A172 (cell line): ENCODE measurements at regions not wholly inside any gene's neighbourhood (a gene's known extent, or its start where the extent isn't known, plus 50 kb on each side); places are given as distances from the start of the nearest gene placed in this dataset.
"Not testable (repeated sequence)": the region's sequence is repeated elsewhere in the genome, so short reads cannot be mapped to it uniquely, and the experiment has no call there.

Experiments
- DNase-seq: peaks from one replicate; pipeline ENCODE4 v3.0.0-alpha.2; 2015; ENCODE audit warnings: low spot score

DNA sequence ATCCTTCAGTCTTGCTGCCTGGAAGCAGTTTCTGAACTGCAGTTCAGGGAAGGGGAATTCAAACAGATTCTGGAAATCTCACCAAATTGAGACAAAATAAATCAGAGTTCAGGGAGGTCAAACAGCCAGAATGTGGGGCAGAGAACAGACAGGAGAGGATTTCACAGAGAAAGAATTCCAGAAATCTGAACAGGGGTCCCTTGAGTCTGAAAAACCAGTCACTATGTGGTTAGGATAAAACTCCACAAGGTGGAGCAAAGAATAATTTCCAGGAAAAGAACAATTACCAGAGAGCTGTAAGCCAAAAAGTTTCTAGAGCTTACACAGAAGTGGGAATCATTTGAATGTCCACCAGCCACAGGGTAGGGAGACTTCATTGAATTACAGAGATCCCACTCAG lies 84.7 kb downstream of the URB2 start:
- DNase-seq: no peak

DNA sequence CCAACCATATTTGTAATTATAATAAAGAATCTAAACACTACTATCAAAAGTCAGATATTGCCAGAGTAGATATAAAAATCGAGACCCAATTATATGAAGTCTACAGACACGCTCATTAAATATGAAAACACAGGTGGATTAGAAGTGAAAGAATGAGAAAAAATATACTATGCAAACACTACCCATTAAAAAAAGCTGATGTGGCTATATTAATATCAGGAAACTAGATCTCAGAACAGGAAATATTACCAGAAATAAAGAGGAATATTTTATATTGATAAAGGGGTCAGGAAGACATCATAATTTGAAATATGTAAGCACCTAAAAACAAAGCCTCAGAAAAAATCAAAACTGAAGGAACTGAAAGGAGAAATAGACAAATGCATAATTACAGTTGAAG lies 88.3 kb downstream of the URB2 start:
- DNase-seq: no peak

DNA sequence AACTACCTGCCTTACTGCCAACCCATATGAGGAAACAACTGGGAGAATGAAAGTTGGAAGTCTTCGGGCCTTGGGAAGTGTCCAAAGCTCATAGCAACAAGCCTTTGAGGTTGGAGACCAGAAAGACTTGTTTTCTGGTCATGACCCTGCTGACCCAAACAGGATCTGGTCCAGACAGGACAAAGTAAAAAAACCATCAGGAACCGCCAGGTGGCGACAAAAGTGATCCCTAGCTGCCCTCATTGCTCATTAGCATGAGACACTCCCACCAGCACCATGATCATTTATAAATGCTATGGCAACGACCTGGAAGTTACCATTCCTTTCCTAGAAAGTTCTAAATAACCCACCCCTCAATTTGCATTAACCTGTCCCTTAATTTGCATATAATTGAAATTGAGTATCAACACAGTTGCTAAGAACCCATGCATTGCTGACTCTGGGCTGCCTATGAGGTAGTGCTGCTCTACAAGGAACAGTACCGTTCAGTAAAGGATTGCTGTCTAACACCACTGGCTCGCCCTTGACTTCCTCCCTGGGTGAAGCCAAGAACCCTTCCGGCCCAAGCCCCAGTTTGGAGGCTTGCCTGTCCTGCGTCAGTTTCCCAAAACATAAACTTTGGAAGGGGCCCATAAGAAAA lies 89.0 kb downstream of the URB2 start:
- peak; percentile 70 for DNase-seq

DNA sequence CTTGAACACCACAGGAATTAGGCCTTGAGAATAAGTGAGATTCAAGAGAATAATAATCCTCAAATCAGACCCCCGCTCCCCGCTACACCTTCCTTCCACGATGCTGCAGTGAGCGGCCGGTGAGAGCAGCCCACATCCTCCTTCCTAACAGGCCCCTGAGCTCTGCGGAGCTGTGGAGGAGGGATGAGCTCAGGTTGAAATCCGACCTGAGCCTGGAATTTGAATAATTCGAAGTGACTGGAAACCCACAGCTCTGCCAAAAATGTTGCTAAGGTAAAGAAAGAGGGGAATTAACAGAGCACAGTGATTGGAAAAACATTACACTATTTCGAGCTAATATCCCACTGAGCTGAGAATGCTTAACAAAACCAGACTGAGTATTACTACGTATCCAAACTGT lies 90.0 kb downstream of the URB2 start:
- DNase-seq: no peak

DNA sequence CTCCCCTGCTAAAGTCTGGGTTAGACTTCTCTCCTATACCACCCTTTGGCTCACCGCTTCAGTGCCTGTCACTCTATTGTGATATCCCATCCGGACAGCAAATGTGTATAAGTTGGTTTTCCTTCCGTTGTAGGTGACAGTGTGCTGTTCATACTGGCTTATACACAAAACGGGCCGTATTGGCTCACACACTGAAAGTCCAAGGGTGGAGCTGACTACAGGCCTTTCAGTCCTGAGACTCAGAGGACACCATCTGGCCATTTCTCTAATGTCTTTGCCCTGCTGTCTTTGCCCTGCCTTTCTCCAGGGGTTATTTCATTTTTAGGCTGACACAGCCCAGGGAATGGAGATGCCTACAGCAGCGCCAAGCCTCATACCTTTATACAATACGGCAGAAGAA lies 90.7 kb downstream of the URB2 start:
- no peak for DNase-seq

DNA sequence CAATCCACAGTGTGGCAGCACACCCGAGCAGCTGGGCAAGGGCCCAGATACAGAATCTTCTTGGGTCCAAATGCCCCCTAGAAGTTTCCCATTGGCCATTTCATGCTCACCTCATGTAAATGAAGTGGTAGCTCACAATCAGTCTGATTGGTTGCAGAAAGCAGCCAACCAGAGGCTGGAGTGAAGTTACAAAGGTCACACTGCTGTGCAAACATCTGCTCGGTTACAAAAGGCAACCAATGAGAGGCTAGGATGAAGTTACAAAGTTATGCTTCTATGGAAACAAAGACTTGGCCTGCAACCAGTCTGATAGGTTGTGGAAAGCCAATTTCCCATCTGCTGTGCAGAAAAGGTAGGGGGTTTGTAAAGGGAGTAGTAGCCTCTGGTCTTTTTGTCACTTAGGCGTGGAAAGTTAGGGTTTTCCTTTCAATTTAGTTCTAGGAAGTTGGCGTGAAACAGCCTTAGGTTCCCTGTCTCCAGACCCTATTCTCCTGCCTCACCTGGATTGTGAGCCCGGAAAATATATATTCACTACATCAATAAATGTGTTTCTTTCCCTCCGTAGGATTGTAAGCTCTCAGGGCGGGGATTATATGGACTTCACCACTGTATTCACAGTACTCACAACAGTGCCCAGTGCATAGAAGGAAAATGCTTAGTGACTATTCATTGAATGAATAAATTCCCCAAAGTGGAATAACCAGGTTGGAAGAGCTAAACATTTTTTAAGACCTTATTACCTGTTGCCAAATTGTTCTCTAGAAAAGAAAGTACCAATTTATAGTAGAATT lies 91.9 kb downstream of the URB2 start:
- peak; percentile 37 for DNase-seq

DNA sequence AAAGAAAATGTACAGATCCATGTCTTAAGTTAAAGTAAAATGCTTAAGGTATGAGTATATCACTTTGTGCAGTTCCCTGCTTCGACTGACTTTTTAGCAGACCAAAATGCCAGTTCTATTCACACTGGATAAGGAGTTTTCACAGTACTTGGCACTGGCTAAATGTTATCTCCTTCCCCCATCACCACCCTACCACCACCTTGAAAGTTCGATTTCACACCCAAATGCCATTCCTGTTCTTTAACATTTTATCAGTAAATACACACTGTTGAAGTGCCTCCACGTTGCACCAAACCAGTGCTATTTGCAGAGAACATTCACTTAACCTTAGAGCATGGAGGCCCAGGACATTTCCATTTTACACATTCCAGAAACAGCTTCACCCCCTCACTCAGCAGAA lies 100.0 kb downstream of the URB2 start:
- DNase-seq: no peak

DNA sequence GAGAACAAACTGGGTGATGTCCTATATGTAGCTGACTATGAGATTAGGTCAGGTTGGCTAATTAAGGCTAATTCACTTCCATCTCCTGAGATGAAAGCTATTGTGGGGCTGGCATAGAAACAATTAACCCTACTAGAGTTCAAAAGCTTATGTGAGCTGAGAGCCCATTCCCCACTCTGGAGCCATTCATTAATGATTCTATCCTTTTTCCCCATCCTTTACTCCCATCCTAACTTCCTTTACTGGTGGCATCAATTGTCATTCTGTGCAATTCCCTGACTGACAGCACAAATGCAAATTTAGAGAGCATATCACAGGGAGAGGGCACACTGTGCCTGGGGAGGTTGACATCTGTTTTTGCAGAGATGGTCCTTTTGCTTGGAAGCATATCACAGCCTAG lies 103.9 kb downstream of the URB2 start:
- no peak for DNase-seq

DNA sequence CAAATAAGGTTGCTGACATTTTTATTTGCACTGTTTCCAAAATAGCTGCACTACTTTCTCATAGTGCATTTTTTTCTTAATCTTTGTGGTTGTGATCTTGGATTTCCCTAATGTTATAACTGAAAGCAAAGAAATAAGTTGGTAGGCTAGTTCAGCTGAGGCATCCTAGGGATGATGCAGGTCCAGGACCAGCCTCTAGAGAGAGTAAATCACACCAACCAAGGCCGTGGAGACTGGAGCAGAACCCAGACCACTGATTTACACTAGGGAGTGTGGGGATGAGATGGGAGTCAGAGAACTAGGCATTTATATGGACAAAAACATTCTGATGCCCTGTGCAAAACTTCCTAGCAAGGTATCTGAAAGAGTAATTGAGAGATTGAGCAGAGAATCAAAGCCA lies 104.5 kb downstream of the URB2 start:
- DNase-seq: no peak

DNA sequence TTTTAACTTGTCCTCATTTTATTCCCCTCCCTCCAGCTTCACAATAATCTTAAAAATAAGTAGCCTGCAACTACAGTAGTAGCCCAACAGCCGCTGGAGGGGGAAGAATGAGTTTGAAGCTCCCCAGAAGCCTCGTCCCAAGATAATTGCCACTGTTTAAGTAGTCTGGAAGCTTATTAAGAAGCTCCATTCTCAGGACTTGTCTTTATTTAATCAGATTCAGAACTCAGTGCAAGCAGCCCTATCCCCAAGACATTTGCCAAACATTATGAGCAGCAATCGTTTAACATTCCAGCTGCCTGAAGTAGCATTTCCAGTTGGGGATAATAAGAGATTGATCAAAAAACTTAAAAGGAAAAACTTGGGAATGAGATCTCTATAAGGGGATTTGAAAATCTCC lies 106.0 kb downstream of the URB2 start:
- DNase-seq: no peak

DNA sequence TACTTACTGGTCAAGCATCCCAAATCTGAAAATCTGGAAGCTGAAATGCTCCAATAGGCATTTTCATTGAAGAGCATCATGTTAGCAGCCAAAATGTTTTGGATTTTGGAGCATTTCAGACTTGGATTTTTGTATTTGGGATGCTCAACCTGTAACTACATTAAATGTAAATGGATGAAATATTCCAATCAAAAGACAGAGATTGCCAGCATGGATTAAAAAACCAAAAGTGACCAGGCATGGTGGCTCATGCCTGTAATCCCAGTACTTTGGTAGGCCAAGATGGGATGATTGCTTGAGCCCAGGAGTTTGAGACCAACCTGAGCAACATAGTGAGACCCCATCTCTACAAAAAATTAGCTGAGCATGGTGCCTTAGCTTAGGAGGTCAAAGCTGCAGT lies 110.3 kb downstream of the URB2 start:
- no peak for DNase-seq

DNA sequence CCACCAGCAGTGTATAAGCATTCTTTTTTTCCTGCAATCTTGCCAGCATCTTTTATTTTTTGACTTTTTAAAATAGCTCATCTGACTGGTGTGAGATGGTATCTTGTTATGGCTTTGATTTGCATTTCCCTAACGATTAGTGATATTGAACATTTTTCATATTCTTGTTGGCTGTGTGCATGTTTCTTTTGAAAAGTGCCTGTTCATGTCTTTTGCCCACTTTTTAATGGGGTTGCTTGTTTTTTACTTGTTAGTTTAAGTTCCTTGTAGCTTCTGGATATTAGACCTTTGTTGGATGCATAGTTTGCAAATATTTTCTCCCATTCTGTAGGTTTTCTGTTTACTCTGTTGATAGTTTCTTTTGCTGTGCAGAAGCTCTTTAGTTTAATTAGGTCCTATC lies 116.6 kb downstream of the URB2 start:
- not testable (repeated sequence) for DNase-seq

DNA sequence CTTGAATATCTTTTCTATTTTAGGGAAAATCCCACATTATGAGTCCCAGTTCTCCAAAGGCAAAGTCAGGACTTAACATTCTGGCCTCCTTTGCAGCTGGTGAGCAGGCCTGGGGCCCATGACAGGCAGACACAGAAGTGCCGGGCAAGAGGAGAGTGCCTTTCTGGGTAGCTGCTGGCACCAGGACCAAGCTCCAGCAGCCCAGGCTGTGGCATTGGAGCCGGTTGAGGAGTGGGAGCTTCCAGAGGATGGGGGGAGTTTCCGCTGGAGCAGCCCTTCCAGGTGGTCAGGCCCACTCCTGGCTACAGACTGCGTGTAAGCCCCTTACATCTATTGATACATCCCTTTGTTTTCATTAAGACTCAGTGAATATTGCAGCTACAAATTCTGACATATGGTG lies 123.9 kb downstream of the URB2 start:
- no peak for DNase-seq

DNA sequence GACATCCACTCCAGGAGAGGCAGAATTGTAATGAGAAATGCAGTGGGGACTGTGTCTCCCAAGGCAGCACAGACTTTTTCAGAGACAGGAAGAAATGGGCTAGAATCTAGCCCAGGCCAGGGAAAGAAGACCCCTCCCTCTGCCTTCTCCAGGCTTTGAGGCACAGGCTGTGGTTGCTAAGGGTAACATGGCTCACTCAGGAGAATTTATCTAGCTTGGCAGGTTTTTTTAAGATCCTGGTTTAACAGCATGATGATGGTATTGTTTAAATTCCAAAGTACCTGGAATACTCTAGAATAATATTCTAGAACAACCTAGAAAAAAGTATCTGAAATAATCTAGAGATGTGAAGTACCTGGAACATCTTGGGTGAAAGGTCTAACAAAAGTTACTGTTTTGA lies 125.6 kb downstream of the URB2 start:
- no peak for DNase-seq

DNA sequence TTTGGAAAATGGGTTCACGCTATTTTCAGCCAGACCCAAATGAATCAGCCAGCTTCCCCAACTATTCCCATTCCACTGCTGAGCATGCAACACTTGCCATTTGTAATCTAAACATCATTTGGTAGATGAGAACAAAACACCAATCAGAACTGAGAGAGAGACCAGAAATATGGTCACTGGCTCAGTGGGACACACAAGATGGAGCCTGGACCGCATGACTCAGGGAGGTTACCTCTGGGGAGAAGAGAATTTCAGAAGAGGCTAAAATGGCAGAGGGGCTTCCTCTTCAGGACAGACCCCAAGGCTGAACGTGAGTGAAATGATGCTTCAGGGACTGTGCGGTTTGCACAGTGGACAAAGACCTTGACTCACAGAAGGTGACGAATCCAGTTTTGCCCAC lies 126.6 kb downstream of the URB2 start:
- no peak for DNase-seq

DNA sequence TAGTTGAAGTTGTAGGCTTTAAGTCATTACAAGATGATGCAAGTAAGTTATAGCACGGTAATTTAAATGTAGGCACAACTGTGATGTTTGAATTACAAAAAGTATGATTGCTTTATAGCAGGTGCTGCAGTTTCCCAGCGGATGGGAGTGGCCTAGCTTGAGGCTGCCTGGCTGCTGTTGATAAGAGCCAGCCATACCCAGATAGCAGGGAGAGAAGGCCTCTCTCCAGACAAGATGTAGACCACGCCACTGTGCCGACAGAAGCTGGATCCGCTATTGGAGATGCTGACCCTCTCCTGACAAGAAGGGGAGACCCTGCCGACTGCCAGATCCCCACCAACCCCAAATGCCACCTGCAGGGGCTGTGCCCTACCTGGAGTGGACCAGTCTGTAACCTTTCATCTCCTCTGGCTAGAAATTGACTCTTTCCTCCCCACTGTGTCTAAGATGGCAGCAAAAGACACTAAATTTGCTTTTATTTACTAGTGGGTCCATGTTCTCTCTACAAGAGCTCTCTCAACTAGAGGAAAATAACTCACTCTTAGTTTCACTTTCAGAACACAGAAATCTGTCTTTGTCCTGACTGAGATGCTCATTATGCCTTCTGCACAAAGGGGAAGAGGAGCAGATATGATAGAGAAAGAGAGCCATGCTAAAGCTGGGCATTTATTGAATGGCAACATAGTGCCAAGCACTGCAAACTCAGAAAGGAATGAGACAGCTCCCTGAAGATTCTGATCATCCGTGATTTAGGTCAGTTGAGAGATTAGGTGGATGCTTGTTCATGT lies 127.9 kb downstream of the URB2 start:
- no peak for DNase-seq

DNA sequence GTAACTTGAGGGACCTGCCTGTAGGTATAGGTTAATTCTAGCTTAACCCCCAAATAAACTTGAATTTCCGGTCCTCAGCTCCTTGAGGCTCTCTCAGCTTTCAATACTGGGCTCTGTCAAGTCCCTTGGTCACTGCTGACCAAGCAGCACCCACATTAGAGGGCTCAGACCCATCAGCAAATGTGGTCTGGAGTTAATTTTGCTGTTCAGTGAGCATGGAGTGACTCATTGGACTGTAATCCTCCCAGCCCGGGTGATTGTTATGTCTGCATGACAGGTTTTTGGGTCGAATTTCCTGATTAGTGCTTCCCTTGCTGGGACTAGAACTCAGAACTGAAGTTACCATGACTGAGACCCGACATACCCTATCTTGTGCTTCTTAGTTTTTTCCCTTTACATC lies 130.6 kb downstream of the URB2 start:
- DNase-seq: peak; percentile 72

DNA sequence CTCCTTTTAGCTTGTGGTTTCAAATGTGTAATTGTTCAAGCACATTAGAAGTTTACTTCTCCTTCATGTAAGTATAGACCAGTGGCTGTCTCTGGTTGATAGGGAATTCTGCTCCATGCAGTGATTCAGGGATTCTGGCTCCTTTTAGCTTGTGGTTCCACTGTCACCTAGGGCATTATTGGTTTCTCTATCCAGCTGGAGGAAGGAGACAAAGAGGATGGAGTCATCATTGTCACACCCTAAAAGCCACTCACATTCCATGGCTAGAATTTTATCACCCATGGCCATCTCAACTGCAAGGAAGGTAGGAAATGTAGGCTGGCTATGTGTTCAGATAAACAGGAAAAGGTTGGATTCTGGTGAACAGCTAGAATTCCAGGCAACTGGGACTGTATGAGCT lies 131.2 kb downstream of the URB2 start:
- peak; percentile 16 for DNase-seq

DNA sequence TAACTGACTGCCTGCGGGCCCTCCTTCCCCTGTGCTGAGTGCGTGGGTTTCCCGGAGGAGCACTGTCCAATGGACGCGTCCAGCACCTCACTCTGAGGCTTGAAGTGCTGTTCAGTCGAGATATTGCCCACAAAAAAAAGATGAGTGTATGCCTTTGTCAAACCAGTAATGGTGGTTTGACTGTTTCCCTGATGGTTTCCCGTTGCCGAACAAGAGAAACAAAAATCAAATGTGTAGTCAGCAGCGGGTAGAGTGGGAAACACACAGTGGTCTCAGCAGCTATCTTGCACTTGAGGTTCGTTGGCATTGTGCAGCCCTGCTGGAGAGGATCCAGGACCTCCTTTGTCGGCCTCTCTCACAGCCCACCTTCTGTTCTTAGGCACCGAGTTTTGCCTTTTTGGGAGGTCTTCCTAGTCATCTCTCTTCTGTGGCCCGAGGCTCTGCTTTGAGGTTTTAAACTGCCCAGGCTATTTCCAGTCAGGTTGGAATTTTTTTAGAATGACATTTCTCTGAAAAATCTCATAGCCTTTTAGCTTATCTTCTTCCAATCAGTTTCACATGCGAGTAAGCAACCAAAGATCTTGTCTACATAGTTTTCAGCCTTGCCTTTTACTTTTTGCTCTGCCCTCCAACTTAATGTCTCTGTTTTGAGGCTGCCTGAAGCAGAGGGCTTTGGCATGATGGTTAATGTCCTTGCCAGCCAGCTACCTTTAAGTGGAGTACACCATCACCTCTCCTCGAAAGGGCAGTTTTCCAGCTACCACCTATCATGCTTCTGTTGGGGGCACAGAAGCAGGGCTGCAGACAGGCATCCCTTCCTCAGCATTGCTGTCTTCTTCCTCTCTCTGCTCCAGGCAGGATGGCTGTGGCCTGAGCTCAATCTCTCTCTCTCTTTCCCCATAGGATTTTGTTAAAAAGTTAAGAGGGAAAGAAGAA lies 132.3 kb downstream of the URB2 start:
- DNase-seq: peak; percentile 27

DNA sequence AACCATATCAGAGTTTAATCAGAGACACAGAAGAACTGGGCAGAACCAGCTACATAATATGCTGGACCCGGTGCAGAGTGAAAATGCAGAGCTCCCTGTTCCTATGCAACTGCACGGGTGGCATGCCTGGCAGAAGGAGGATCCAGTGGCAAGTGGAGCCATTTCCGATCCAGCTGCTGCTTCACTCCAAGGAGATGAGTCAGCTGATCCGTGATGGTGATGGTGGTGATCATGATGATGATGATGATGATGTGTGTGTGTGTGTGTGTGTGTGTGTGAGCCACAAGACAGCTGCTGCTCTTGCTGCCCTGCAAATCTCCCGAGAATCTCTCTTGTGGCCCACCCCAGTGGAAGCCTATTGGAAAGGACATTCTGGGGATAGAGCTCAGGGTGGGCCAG lies 133.0 kb downstream of the URB2 start:
- DNase-seq: peak; percentile 84

DNA sequence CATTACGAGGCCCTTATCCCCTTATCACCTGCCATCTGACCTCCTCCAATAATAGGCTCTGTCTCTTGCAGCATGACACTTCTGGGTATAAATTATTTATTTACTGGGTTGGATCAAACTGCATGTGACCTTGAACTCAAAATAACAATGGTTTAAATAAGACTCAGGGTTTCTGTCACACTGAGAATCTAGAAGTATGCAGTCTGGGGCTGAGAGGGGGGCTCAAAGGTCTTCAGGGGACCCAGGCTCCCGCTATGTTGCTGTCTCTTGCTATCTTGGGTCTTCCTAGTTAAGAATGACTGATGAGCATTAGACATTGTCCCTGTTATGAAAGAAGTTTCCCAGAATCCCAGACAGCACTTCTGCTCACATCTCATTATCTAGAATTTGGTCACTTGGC lies 133.5 kb downstream of the URB2 start:
- DNase-seq: no peak

DNA sequence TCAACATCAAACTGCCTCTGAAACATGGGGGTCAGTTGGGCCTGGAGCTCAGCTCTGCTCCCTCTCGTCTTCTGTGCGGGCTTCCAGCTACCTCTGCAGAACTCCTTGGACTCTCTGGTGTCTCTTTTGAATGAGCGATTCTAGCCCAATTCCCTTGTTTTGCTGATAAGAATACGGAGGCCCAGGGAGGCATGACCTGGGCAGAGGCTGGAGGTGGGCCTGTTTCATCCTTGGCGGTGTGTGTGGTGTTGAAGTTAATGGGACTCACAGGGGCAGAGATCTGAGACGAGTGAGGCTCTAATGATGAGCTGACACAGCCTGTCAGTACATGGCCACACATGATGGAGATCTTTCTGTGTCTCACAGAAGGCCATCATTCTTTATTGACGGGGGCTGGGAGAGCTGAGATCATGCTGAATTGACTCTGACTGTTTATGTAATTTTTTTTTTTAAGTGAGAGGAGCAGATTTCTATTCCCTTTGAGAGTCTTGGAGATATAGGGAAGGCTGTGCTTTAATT lies 134.5 kb downstream of the URB2 start:
- no peak for DNase-seq
